Kidney (tissue), 13 donors: ENCODE measurements at regions not wholly inside any gene's neighbourhood (a gene's known extent, or its start where the extent isn't known, plus 50 kb on each side); places are given as distances from the start of the nearest gene placed in this dataset.

Source experiments
- DNase-seq, 5 donors: peaks; one replicate each; pipeline ENCODE4 v3.0.0-alpha.2; 2013 to 2020
- FAIRE-seq: peaks from 2 replicates; lab custom pipeline; 2012; peaks lifted over from hg19 to GRCh38; lab: Jason Lieb, UNC
- H3K27ac ChIP-seq, 2 donors: one replicate each; pipeline ENCODE4 v1.7.0; 2013; ENCODE audit warnings: low read depth in 2 of 2, low read length in 2 of 2, inconsistent platforms in 1 of 2
- H3K27me3 ChIP-seq: one replicate; pipeline ENCODE4 v1.7.1; 2013; ENCODE audit warnings: low read length, inconsistent platforms; ENCODE audit not compliant: control insufficient read depth, insufficient read depth
- H3K36me3 ChIP-seq, 3 donors: one replicate each; pipeline versions ENCODE4 v1.7.0 to v1.7.1; 2013; ENCODE audit warnings: low read length in 3 of 3, control low read depth in 1 of 3, inconsistent platforms in 1 of 3; ENCODE audit not compliant: insufficient read depth in 3 of 3, control insufficient read depth in 2 of 3
- H3K4me1 ChIP-seq, 3 donors: one replicate each; pipeline versions ENCODE4 v1.7.0 to v1.7.1; 2013; ENCODE audit warnings: low read length in 3 of 3, inconsistent platforms in 1 of 3, low read depth in 1 of 3; ENCODE audit not compliant: control insufficient read depth in 2 of 3, insufficient read depth in 2 of 3
- H3K4me3 ChIP-seq, 3 donors: one replicate each; pipeline versions ENCODE4 v1.7.0 to v1.8.1; 2013; ENCODE audit warnings: low read length in 3 of 3, control low read depth in 1 of 3, inconsistent platforms in 1 of 3
- H3K9ac ChIP-seq, 3 donors: one replicate each; pipeline versions ENCODE4 v1.7.0 to v1.7.1; 2013; ENCODE audit warnings: low read length in 3 of 3, control low read depth in 1 of 3, inconsistent platforms in 1 of 3
- H3K9me3 ChIP-seq, 3 donors: one replicate each; pipeline versions ENCODE4 v1.7.0 to v1.7.1; 2013; ENCODE audit warnings: low read length in 3 of 3, control low read depth in 1 of 3, inconsistent platforms in 1 of 3; ENCODE audit not compliant: control insufficient read depth in 2 of 3, insufficient read depth in 1 of 3
- intact Hi-C: fragments of 100-400 bp; cut with DNase I; formaldehyde crosslinking; loops from one replicate; pipeline ENCODE4 v1.11.1; 2022
- TF ChIP-seq, protein P1 (sequence below): IDR thresholded peaks from 3 replicates; pipeline ENCODE4 v1.5.1; 2012; ENCODE audit warnings: mild to moderate bottlenecking, moderate library complexity, borderline replicate concordance; ENCODE audit not compliant: insufficient read depth; ENCODE audit errors: extremely low read depth
- donor health status: control.
- donor health status: control.
- donor health status: control.
- donor health status: control.
- donor health status: control.
- donor health status: DM: yes; HTN: yes; CAD: no.
- donor health status: Normal renal cell carcinoma (clear cell type).

DNA sequence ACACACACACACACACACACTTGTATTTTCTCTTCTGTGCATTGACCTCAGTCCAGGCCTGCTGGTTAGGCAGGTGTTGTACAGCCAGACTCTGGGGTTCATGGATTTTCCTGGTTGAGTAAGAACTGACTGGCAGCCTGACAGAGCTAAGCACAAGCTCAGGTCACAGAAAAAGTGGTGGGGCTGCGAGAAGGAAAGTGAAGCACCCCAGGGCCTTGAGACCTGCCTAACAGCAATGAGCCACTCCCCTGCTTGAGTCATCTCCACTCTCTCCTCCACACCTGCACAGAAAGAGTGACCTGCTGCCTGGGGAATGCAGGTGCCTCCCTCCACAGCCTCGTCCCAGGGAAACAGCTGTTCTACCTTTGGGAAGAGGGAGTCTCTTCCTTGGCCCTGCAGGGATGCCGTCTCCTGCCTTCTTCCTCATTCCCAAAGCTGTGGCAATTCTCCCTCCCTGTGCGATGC, 91.4 kb upstream of the LGALSL start:
- H3K4me3 ChIP-seq = no peak overlapping the region
- H3K9ac ChIP-seq = no peak overlapping the region
- H3K36me3 ChIP-seq = no peaks in the 10 kb centered on the region
- no peaks in the 10 kb centered on the region for H3K27me3 ChIP-seq
- peaks cover 0 to 3% (median 0%) of the 10 kb centered on the region in 3 donors for H3K4me1 ChIP-seq
- no peak overlapping the region for H3K27ac ChIP-seq
- DNase-seq (no peak), FAIRE-seq (no peak)
- no peaks in the 10 kb centered on the region for H3K9me3 ChIP-seq
- TF ChIP-seq, protein P1, sequence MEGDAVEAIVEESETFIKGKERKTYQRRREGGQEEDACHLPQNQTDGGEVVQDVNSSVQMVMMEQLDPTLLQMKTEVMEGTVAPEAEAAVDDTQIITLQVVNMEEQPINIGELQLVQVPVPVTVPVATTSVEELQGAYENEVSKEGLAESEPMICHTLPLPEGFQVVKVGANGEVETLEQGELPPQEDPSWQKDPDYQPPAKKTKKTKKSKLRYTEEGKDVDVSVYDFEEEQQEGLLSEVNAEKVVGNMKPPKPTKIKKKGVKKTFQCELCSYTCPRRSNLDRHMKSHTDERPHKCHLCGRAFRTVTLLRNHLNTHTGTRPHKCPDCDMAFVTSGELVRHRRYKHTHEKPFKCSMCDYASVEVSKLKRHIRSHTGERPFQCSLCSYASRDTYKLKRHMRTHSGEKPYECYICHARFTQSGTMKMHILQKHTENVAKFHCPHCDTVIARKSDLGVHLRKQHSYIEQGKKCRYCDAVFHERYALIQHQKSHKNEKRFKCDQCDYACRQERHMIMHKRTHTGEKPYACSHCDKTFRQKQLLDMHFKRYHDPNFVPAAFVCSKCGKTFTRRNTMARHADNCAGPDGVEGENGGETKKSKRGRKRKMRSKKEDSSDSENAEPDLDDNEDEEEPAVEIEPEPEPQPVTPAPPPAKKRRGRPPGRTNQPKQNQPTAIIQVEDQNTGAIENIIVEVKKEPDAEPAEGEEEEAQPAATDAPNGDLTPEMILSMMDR = no peak
- intact Hi-C loops = no loop called here

DNA sequence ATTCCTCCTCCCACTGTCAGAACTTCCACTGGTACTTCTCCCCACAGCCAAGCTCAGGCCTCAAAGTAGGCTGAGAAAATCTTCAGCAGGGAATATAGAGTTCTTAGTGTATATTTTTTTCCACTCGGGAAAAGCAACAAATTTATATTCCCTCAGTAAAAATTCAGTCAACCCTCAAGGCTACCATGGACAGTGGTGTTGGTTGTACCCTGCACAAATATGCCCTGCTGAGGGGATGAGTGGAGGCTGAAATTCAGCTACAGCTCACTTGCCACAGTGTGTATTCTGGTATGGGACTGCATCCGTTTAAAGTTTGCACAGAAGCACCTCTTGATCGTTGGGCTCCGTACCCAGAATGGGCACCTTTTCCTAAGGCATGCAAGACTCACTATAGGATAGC, 90.8 kb upstream of the LGALSL start:
- no peak overlapping the region for H3K9ac ChIP-seq
- no peak overlapping the region for H3K4me3 ChIP-seq
- no peaks in the 10 kb centered on the region for H3K9me3 ChIP-seq
- TF ChIP-seq, protein P1 = no peak
- intact Hi-C loops = no loop called here
- H3K27me3 ChIP-seq = no peaks in the 10 kb centered on the region
- DNase-seq (no peak), FAIRE-seq (no peak)
- no peaks in the 10 kb centered on the region for H3K36me3 ChIP-seq
- peaks cover 0 to 3% (median 0%) of the 10 kb centered on the region in 3 donors for H3K4me1 ChIP-seq
- no peak overlapping the region for H3K27ac ChIP-seq

DNA sequence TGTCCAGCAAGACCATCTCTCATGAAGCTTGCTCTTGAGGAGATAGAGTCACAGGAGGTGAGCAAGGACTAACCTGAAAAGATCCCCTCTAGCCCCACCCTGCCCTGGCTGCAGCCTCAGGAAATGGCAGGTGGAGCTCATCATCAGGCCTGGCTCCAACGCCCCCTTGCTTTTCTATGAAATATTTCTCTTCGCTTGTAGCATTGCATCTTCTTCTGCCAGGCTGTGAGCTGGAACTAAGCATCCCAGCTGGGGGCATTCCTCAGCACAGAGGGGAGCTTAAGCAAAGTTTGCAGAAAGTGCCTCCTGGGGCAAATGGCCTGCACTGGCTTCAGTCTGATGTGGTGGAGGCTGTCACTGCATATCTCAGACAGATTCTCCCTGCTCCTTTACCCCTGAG, 90.1 kb upstream of the LGALSL start:
- no peaks in the 10 kb centered on the region for H3K9me3 ChIP-seq
- DNase-seq = no peak
- H3K4me1 ChIP-seq = peaks cover 0 to 3% (median 0%) of the 10 kb centered on the region in 3 donors
- TF ChIP-seq, protein P1 = no peak
- H3K27ac ChIP-seq = no peak overlapping the region
- H3K27me3 ChIP-seq = no peaks in the 10 kb centered on the region
- no peaks in the 10 kb centered on the region for H3K36me3 ChIP-seq
- no peak overlapping the region for H3K4me3 ChIP-seq
- FAIRE-seq = no peak
- H3K9ac ChIP-seq = no peak overlapping the region
- intact Hi-C loops = no loop called here
